ENCODE measurements at regions not wholly inside any gene's neighbourhood (a gene's known extent, or its start where the extent isn't known, plus 50 kb on each side); places are given as distances from the start of the nearest gene placed in this dataset.

DNA sequence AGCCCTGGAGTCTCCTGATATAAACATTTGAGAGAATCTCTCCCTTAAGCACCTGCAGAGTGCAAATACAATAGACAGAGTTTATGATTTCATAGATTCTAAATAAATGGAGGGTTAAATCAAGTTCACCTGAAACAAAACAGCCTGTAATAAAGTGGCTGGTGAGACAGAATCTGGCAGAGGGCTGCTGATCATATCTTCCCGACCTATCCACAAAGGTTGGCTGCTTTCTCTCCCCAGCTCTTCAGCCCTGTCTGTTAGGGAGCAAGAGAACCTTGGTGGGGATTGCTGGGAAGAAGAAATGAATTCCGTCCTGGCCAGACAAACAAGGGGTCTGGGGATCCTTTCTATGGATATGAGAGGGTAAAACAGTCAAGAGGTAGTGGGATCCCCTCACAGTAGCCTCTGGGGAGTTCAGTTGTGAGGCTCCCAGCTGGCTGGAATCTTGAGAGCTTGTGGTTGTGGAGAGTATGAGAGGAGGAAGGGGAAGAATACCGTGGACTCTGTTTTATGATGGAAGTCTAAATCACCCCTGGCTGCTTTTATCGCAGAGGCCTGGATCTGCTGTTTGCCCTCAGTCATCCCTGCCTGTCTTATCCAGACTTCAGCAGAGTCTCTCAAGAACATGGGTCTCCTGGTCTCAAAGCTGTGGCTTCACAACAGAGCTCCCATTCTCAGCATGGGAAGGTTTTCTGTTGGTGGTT is 451.3 kb downstream of the NTRK3 start:
- Histone ChIP-seq H3K36me3 (ENCODE audit: insufficient read depth, low read length) (no peaks in the 10 kb centered on the region), H3K4me2 (ENCODE audit: low read length) (no peak overlapping the region), H3K79me2 (ENCODE audit: insufficient read depth, low read depth, low read length) (no peaks in the 10 kb centered on the region), H2AFZ (ENCODE audit: low read length) (no peak overlapping the region), H3K4me1 (ENCODE audit: insufficient read depth, low read length, poor library complexity, severe bottlenecking) (no peaks in the 10 kb centered on the region), H3K4me3 (ENCODE audit: low read depth, low read length, poor library complexity, severe bottlenecking) (no peak overlapping the region), H4K20me1 (ENCODE audit: insufficient read depth, low read length) (no peaks in the 10 kb centered on the region), H3K27ac (ENCODE audit: low read depth, low read length, poor library complexity, severe bottlenecking) (no peak overlapping the region), H3K9me3 (ENCODE audit: low read length) (no peaks in the 10 kb centered on the region), H3K9me2 (ENCODE audit: insufficient read depth, low read length) (no peaks in the 10 kb centered on the region)
- TF ChIP-seq, protein P1, sequence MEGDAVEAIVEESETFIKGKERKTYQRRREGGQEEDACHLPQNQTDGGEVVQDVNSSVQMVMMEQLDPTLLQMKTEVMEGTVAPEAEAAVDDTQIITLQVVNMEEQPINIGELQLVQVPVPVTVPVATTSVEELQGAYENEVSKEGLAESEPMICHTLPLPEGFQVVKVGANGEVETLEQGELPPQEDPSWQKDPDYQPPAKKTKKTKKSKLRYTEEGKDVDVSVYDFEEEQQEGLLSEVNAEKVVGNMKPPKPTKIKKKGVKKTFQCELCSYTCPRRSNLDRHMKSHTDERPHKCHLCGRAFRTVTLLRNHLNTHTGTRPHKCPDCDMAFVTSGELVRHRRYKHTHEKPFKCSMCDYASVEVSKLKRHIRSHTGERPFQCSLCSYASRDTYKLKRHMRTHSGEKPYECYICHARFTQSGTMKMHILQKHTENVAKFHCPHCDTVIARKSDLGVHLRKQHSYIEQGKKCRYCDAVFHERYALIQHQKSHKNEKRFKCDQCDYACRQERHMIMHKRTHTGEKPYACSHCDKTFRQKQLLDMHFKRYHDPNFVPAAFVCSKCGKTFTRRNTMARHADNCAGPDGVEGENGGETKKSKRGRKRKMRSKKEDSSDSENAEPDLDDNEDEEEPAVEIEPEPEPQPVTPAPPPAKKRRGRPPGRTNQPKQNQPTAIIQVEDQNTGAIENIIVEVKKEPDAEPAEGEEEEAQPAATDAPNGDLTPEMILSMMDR (conservative IDR thresholded peaks at IDR 0.05; ENCODE audit: low read length): no peak
- TF ChIP-seq EZH2phosphoT487 (IDR thresholded peaks at IDR 0.05; ENCODE audit: borderline replicate concordance, low read depth, low read length): no peak
- ChIA-PET POLR2A (no interaction called here), CTCF (ENCODE audit: unreplicated experiment) (no interaction called here)
- BruUV-seq (replicated peaks): no TSS peak
- intact Hi-C loops (cut with micrococcal nuclease; ENCODE audit: unreplicated experiment): no loop called here
- DNase-seq (ENCODE audit: low spot score): no peak

DNA sequence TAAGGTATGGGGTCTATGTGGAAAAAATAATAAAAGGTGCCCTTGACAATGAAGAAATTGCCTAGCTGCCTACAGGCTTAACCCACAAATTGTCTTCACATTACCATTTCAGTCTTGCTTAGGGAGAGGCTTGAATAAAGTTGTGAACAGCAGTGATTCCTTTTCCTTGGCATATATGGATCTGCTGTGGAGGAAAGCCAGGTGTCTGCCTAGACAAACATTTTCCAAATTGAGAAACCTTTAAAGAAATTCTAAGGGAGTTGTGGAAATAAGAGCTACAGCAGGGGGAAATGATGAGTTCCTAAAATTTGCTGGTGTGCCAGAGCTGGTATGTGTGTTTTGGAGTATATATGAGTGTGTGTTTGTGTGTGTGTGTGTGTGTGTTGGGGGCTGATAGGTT is 452.1 kb downstream of the NTRK3 start:
- TF ChIP-seq EZH2phosphoT487 (IDR thresholded peaks at IDR 0.05; ENCODE audit: borderline replicate concordance, low read depth, low read length): no peak
- TF ChIP-seq, protein P1 (conservative IDR thresholded peaks at IDR 0.05; ENCODE audit: low read length): no peak
- Histone ChIP-seq H3K9me2 (ENCODE audit: insufficient read depth, low read length) (no peaks in the 10 kb centered on the region), H3K36me3 (ENCODE audit: insufficient read depth, low read length) (no peaks in the 10 kb centered on the region), H2AFZ (ENCODE audit: low read length) (no peak overlapping the region), H3K4me2 (ENCODE audit: low read length) (no peak overlapping the region), H4K20me1 (ENCODE audit: insufficient read depth, low read length) (no peaks in the 10 kb centered on the region), H3K9me3 (ENCODE audit: low read length) (no peaks in the 10 kb centered on the region), H3K4me1 (ENCODE audit: insufficient read depth, low read length, poor library complexity, severe bottlenecking) (no peaks in the 10 kb centered on the region), H3K27ac (ENCODE audit: low read depth, low read length, poor library complexity, severe bottlenecking) (no peak overlapping the region), H3K79me2 (ENCODE audit: insufficient read depth, low read depth, low read length) (no peaks in the 10 kb centered on the region), H3K4me3 (ENCODE audit: low read depth, low read length, poor library complexity, severe bottlenecking) (no peak overlapping the region)
- ChIA-PET POLR2A (no interaction called here), CTCF (ENCODE audit: unreplicated experiment) (no interaction called here)
- no peak for DNase-seq (ENCODE audit: low spot score)
- intact Hi-C loops (cut with micrococcal nuclease; ENCODE audit: unreplicated experiment): no loop called here
- BruUV-seq (replicated peaks): no TSS peak

DNA sequence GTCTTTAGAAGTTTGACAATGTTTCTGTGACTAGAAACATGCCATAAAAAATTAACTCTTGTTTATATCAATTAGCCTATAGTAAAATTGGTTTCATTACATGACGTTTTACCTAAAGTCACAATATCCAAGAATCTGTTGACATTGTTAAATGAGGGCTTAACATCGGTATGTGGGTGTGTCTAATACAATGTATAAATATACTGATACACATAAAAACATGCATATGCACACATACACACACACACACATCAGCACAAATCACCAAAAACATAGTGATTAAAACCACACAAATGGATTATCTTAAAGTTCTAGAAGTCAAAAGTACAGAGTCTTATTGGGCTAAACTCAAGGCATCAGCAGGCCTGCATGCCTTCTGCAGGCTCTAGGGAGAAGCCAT is 456.7 kb downstream of the NTRK3 start:
- no peaks in the 10 kb centered on the region for H3K4me1 ChIP-seq (ENCODE audit: insufficient read depth, low read length, poor library complexity, severe bottlenecking)
- no peaks in the 10 kb centered on the region for H3K36me3 ChIP-seq (ENCODE audit: insufficient read depth, low read length)
- ChIA-PET CTCF (ENCODE audit: unreplicated experiment) (no interaction called here), POLR2A (no interaction called here)
- BruUV-seq (replicated peaks): no TSS peak
- no peak overlapping the region for H3K4me2 ChIP-seq (ENCODE audit: low read length)
- H2AFZ ChIP-seq (ENCODE audit: low read length): no peak overlapping the region
- H3K79me2 ChIP-seq (ENCODE audit: insufficient read depth, low read depth, low read length): no peaks in the 10 kb centered on the region
- TF ChIP-seq, protein P1 (conservative IDR thresholded peaks at IDR 0.05; ENCODE audit: low read length): no peak
- no peak for TF ChIP-seq EZH2phosphoT487 (IDR thresholded peaks at IDR 0.05; ENCODE audit: borderline replicate concordance, low read depth, low read length)
- no peak overlapping the region for H3K27ac ChIP-seq (ENCODE audit: low read depth, low read length, poor library complexity, severe bottlenecking)
- H3K4me3 ChIP-seq (ENCODE audit: low read depth, low read length, poor library complexity, severe bottlenecking): no peak overlapping the region
- H3K9me3 ChIP-seq (ENCODE audit: low read length): no peaks in the 10 kb centered on the region
- intact Hi-C loops (cut with micrococcal nuclease; ENCODE audit: unreplicated experiment): no loop called here
- H3K9me2 ChIP-seq (ENCODE audit: insufficient read depth, low read length): no peaks in the 10 kb centered on the region
- no peak for DNase-seq (ENCODE audit: low spot score)
- H4K20me1 ChIP-seq (ENCODE audit: insufficient read depth, low read length): no peaks in the 10 kb centered on the region

Data from OCI-LY7 (cell line).